ENCODE measurements at regions not wholly inside any gene's neighbourhood (a gene's known extent, or its start where the extent isn't known, plus 50 kb on each side); places are given as distances from the start of the nearest gene placed in this dataset.

GRCh38 chr7:113804475-113805095, 114.2 kb downstream of the PPP1R3A start:
- H3K27ac Mint-ChIP-seq = no peak overlapping the region
- no peak for ATAC-seq
- no peaks in the 10 kb centered on the region for H3K4me1 Mint-ChIP-seq
- POLR2A ChIA-PET = no interaction called here
- no peaks in the 10 kb centered on the region for H3K36me3 Mint-ChIP-seq
- H3K9me3 Mint-ChIP-seq = 0 out of 2 replicates have a peak, but pooled peaks cover 3% of the 10 kb centered on the region
- no peaks in the 10 kb centered on the region for H3K27me3 Mint-ChIP-seq (ENCODE audit: low read depth)
- no peak overlapping the region for H3K4me3 Mint-ChIP-seq
- DNase-seq (ENCODE audit: low spot score) = no peak
- TF ChIP-seq EMX1 (CRISPR knock-in tag; IDR thresholded peaks at IDR 0.05) (no peak), MYBL2 (CRISPR knock-in tag; IDR thresholded peaks at IDR 0.05) (no peak), NR2C2 (CRISPR knock-in tag; IDR thresholded peaks at IDR 0.05) (no peak), ZNF671 (CRISPR knock-in tag; IDR thresholded peaks at IDR 0.05) (no peak)
- TF ChIP-seq, protein P1, sequence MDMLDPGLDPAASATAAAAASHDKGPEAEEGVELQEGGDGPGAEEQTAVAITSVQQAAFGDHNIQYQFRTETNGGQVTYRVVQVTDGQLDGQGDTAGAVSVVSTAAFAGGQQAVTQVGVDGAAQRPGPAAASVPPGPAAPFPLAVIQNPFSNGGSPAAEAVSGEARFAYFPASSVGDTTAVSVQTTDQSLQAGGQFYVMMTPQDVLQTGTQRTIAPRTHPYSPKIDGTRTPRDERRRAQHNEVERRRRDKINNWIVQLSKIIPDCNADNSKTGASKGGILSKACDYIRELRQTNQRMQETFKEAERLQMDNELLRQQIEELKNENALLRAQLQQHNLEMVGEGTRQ (CRISPR knock-in tag; IDR thresholded peaks at IDR 0.05) = no peak
- TF ChIP-seq, protein P2, sequence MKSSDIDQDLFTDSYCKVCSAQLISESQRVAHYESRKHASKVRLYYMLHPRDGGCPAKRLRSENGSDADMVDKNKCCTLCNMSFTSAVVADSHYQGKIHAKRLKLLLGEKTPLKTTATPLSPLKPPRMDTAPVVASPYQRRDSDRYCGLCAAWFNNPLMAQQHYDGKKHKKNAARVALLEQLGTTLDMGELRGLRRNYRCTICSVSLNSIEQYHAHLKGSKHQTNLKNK (CRISPR knock-in tag; IDR thresholded peaks at IDR 0.05) = no peak
- CTCF ChIA-PET = no interaction called here

DNA sequence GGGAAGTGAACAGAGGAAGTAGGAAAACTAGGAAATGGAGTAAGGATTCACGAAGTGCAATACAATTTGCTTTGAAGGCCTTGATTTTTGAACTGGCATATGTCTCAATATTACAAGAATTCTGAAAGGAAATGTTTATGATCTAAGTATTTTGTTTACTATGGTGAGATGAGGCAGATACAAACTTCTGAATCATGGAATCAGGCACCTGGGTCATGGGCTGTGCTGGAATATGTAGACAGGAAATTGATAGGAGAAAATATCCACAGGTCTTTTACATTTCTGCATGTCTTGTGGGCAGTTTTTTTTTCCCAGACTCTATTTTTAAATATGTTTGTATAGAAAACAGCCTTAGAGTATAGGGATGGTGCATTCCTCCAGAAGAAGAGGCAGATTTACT, 117.1 kb downstream of the PPP1R3A start:
- 0 out of 2 replicates have a peak, but pooled peaks cover 3% of the 10 kb centered on the region for H3K9me3 Mint-ChIP-seq
- ATAC-seq = no peak
- TF ChIP-seq SMAD3 (CRISPR knock-in tag; IDR thresholded peaks at IDR 0.05; ENCODE audit: borderline replicate concordance) (no peak), NR3C1 (CRISPR knock-in tag; conservative IDR thresholded peaks at IDR 0.05; ENCODE audit: low read depth) (no peak), MXD4 (CRISPR knock-in tag; IDR thresholded peaks at IDR 0.05; ENCODE audit: borderline replicate concordance) (no peak)
- H3K4me1 Mint-ChIP-seq = no peaks in the 10 kb centered on the region
- ChIA-PET POLR2A (no interaction called here), CTCF (no interaction called here)
- H3K36me3 Mint-ChIP-seq = no peaks in the 10 kb centered on the region
- DNase-seq (ENCODE audit: low spot score) = no peak
- H3K27me3 Mint-ChIP-seq (ENCODE audit: low read depth) = no peaks in the 10 kb centered on the region
- no peak overlapping the region for H3K27ac Mint-ChIP-seq
- H3K4me3 Mint-ChIP-seq = no peak overlapping the region

DNA sequence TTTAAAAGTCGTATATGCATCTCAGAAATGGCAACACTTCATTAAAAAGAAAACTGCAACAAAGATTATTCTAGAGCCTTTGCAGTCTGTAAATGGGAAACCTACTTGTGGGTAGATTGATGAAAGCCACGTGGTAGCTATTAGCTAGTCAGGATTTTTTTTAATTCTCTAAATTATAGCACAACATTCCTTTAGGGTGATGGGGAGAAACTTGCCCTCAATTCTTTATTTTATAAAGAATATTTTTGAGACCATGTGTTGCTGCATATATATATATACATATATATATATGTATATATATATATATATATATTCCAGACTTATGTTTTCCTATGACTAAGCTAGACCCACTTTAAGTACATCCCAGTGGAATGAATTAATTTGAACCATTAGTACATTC, 118.0 kb downstream of the PPP1R3A start:
- H3K27ac Mint-ChIP-seq = no peak overlapping the region
- POLR2A ChIA-PET = no interaction called here
- TF ChIP-seq ZNF232 (CRISPR knock-in tag; IDR thresholded peaks at IDR 0.05) (no peak), ZNF281 (CRISPR knock-in tag; IDR thresholded peaks at IDR 0.05) (no peak), FOXJ3 (CRISPR knock-in tag; IDR thresholded peaks at IDR 0.05; ENCODE audit: borderline replicate concordance) (no peak), FOXP1 (CRISPR knock-in tag; IDR thresholded peaks at IDR 0.05; ENCODE audit: borderline replicate concordance) (no peak), GRHL2 (CRISPR knock-in tag; IDR thresholded peaks at IDR 0.05; ENCODE audit: insufficient replicate concordance, severe bottlenecking) (no peak), HMGA2 (CRISPR knock-in tag; IDR thresholded peaks at IDR 0.05) (no peak), JUN (CRISPR knock-in tag; IDR thresholded peaks at IDR 0.05) (no peak), NFYB (CRISPR knock-in tag; conservative IDR thresholded peaks at IDR 0.05; ENCODE audit: low read depth) (no peak), ZBTB21 (CRISPR knock-in tag; IDR thresholded peaks at IDR 0.05; ENCODE audit: borderline replicate concordance) (no peak), ELF4 (CRISPR knock-in tag; IDR thresholded peaks at IDR 0.05; ENCODE audit: low read depth) (no peak)
- TF ChIP-seq, protein P3, sequence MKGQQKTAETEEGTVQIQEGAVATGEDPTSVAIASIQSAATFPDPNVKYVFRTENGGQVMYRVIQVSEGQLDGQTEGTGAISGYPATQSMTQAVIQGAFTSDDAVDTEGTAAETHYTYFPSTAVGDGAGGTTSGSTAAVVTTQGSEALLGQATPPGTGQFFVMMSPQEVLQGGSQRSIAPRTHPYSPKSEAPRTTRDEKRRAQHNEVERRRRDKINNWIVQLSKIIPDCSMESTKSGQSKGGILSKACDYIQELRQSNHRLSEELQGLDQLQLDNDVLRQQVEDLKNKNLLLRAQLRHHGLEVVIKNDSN (CRISPR knock-in tag; IDR thresholded peaks at IDR 0.05) = no peak
- 0 out of 2 replicates have a peak, but pooled peaks cover 3% of the 10 kb centered on the region for H3K9me3 Mint-ChIP-seq
- CTCF ChIA-PET = no interaction called here
- DNase-seq (ENCODE audit: low spot score) (no peak), ATAC-seq (no peak)
- no peaks in the 10 kb centered on the region for H3K27me3 Mint-ChIP-seq (ENCODE audit: low read depth)
- peaks cover 4% of the 10 kb centered on the region; the same call in 1 of the 2 replicates for H3K4me1 Mint-ChIP-seq
- no peaks in the 10 kb centered on the region for H3K36me3 Mint-ChIP-seq
- no peak overlapping the region for H3K4me3 Mint-ChIP-seq

All from WTC11 (cell line).